ENCODE measurements at regions not wholly inside any gene's neighbourhood (a gene's known extent, or its start where the extent isn't known, plus 50 kb on each side); places are given as distances from the start of the nearest gene placed in this dataset.

DNA sequence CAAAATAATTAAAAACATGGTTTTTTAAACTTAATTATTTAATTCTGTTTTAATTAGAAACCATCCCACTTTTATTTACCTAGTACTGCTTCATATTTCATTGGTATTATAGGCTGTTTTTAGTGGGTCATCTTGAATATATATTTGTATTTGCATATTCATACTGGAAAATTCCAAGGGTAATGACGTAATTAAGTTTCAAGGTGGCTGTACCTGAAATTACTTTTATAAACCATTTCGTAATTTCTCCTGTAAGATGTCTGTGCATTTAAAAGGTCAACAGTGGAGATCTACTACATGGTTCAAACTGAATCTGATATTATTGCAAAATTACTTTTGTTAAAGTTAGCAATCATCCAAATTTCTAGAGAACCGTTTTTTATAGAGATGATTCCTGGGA is 133.8 kb upstream of the NAALADL2 start:
- H3K4me1 ChIP-seq (ENCODE audit: control insufficient read depth, insufficient read depth, low read length) = no peaks in the 10 kb centered on the region
- CTCF ChIA-PET = no interaction called here
- no peaks in the 10 kb centered on the region for H3K36me3 ChIP-seq (ENCODE audit: control insufficient read depth in 2 of 2, insufficient read depth in 1 of 2, low read length in 2 of 2)
- no peak overlapping the region for H3K4me3 ChIP-seq (ENCODE audit: low read depth, low read length)
- POLR2A ChIA-PET = no interaction called here
- no peaks in the 10 kb centered on the region for H3K9me3 ChIP-seq (ENCODE audit: control insufficient read depth, insufficient read depth, low read depth, low read length)
- H3K27ac ChIP-seq (ENCODE audit: extremely low read depth, low read depth, low read length) = no peak overlapping the region
- TF ChIP-seq ZSCAN18 (tag by site-specific recombination; IDR thresholded peaks at IDR 0.05) (no peak), ZNF24 (tag by site-specific recombination; IDR thresholded peaks at IDR 0.05) (no peak), ZNF837 (tag by site-specific recombination; IDR thresholded peaks at IDR 0.05) (no peak), REST (tag by site-specific recombination; IDR thresholded peaks at IDR 0.05) (no peak), ZNF792 (tag by site-specific recombination; IDR thresholded peaks at IDR 0.05) (no peak), ZNF596 (tag by site-specific recombination; IDR thresholded peaks at IDR 0.05) (no peak), ZNF76 (tag by site-specific recombination; IDR thresholded peaks at IDR 0.05; ENCODE audit: borderline replicate concordance, low read depth) (no peak), HOXA7 (CRISPR knock-in tag; IDR thresholded peaks at IDR 0.05; ENCODE audit: borderline replicate concordance) (no peak), ZNF529 (tag by site-specific recombination; IDR thresholded peaks at IDR 0.05; ENCODE audit: insufficient replicate concordance) (no peak), ZNF701 (tag by site-specific recombination; IDR thresholded peaks at IDR 0.05) (no peak), ZNF664 (tag by site-specific recombination; IDR thresholded peaks at IDR 0.05) (no peak), GLI4 (tag by site-specific recombination; IDR thresholded peaks at IDR 0.05) (no peak), HOXD13 (CRISPR knock-in tag; IDR thresholded peaks at IDR 0.05; ENCODE audit: borderline replicate concordance) (no peak), ZBTB7A (tag by site-specific recombination; IDR thresholded peaks at IDR 0.05; ENCODE audit: low read depth) (no peak), ZSCAN16 (tag by site-specific recombination; IDR thresholded peaks at IDR 0.05) (no peak)
- TF ChIP-seq, protein P1, sequence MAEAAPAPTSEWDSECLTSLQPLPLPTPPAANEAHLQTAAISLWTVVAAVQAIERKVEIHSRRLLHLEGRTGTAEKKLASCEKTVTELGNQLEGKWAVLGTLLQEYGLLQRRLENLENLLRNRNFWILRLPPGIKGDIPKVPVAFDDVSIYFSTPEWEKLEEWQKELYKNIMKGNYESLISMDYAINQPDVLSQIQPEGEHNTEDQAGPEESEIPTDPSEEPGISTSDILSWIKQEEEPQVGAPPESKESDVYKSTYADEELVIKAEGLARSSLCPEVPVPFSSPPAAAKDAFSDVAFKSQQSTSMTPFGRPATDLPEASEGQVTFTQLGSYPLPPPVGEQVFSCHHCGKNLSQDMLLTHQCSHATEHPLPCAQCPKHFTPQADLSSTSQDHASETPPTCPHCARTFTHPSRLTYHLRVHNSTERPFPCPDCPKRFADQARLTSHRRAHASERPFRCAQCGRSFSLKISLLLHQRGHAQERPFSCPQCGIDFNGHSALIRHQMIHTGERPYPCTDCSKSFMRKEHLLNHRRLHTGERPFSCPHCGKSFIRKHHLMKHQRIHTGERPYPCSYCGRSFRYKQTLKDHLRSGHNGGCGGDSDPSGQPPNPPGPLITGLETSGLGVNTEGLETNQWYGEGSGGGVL (tag by site-specific recombination; IDR thresholded peaks at IDR 0.05) = no peak

- ChIA-PET CTCF (no interaction called here), POLR2A (no interaction called here)
- Histone ChIP-seq H3K27ac (ENCODE audit: extremely low read depth, low read depth, low read length) (no peak overlapping the region), H3K4me3 (ENCODE audit: low read depth, low read length) (no peak overlapping the region), H3K36me3 (ENCODE audit: control insufficient read depth in 2 of 2, insufficient read depth in 1 of 2, low read length in 2 of 2) (no peaks in the 10 kb centered on the region), H3K9me3 (ENCODE audit: control insufficient read depth, insufficient read depth, low read depth, low read length) (no peaks in the 10 kb centered on the region), H3K4me1 (ENCODE audit: control insufficient read depth, insufficient read depth, low read length) (no peaks in the 10 kb centered on the region)
- TF ChIP-seq ZNF184 (tag by site-specific recombination; IDR thresholded peaks at IDR 0.05) (no peak), TRIM28 (IDR thresholded peaks at IDR 0.05; ENCODE audit: borderline replicate concordance, low read length) (no peak), GFI1B (tag by site-specific recombination; IDR thresholded peaks at IDR 0.05) (no peak), ZNF37A (tag by site-specific recombination; IDR thresholded peaks at IDR 0.05) (no peak)
- TF ChIP-seq, protein P1 (tag by site-specific recombination; IDR thresholded peaks at IDR 0.05) = no peak
Observed at GRCh38 chr3:174737966-174738365, 121.2 kb upstream of the NAALADL2 start.

Measured in HEK293 (cell line).